Activated CD8-positive, alpha-beta T cell treated with anti-CD3 and anti-CD28 coated beads, Interleukin-2, amount 10 ng/mL, durations not matched to agents 7 days and 5 days (primary cell): ENCODE measurements at regions not wholly inside any gene's neighbourhood (a gene's known extent, or its start where the extent isn't known, plus 50 kb on each side); places are given as distances from the start of the nearest gene placed in this dataset.
"Not testable (repeated sequence)": the region's sequence is repeated elsewhere in the genome, so short reads cannot be mapped to it uniquely, and the experiment has no call there.

ENCODE experiments used
- ATAC-seq: fragments of 150-1000 bp; cut with Tn5 transposase; one replicate; pipeline ENCODE4 v1.10.0; 2021; ENCODE audit warnings: moderate library complexity
- CTCF ChIA-PET: fragments of 350-600 bp; sonication (Branson Sonifier 250); formaldehyde crosslinking; loops from one replicate; lab custom pipeline; 2021; ENCODE audit warnings: antibody characterized with exemption; lab: Charles Lee
- POLR2A ChIA-PET: fragments of 350-600 bp; sonication (Branson Sonifier 250); formaldehyde crosslinking; loops from one replicate; lab custom pipeline; 2021; ENCODE audit warnings: antibody characterized with exemption; lab: Charles Lee
- DNase-seq: peaks from one replicate; pipeline ENCODE4 v3.0.0-alpha.2; 2020
- H3K27ac Mint-ChIP-seq: one replicate; pipeline ENCODE4 v1.8.0; 2021; ENCODE audit warnings: mild to moderate bottlenecking, mixed read lengths
- H3K27me3 Mint-ChIP-seq: one replicate; pipeline ENCODE4 v1.8.0; 2021; ENCODE audit warnings: low read depth, mixed read lengths
- H3K36me3 Mint-ChIP-seq: one replicate; pipeline ENCODE4 v1.8.0; 2021; ENCODE audit warnings: low read depth, mixed read lengths
- H3K4me1 Mint-ChIP-seq: one replicate; pipeline ENCODE4 v1.8.0; 2021; ENCODE audit warnings: low read depth, mixed read lengths
- H3K4me3 Mint-ChIP-seq: one replicate; pipeline ENCODE4 v1.8.0; 2021; ENCODE audit warnings: mild to moderate bottlenecking, mixed read lengths
- H3K9me3 Mint-ChIP-seq: one replicate; pipeline ENCODE4 v1.8.0; 2022; ENCODE audit warnings: mixed read lengths; ENCODE audit not compliant: insufficient read depth

DNA sequence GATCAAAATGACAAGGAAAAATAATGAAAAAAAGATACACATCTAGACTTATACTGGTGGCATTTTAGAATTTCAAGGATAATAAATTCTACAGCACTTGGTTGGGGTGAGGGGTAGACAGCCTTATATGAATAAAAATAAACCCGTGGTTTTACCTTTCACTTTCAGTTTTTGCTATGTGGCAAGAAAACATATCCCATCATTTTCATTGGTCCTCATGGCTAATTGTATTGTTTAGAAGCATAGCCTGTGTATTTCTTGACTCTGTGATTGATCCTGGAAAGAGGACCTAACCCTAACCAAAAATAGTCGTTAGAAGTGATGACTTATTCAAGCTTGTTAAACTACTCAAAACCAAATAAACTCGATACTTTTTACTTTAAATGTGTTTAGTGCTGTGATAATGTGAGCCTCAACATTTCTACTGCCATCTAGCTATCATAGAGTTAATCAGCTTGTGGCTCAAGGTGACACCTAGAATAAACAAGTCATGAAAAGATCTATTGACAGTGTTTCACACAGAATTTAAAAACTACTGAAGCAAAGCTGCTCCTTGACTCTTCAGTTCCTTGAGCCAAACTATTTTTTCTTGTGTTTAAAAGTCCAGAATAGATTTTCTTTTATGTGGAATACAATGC is 153.3 kb upstream of the IZUMO3 start:
- CTCF ChIA-PET = no interaction called here
- Mint-ChIP-seq H3K9me3 (peaks cover 45% of the 10 kb centered on the region), H3K4me3 (no peak overlapping the region), H3K4me1 (no peaks in the 10 kb centered on the region), H3K27ac (no peak overlapping the region), H3K27me3 (no peaks in the 10 kb centered on the region), H3K36me3 (no peaks in the 10 kb centered on the region)
- ATAC-seq (no peak), DNase-seq (no peak)
- POLR2A ChIA-PET = no interaction called here

DNA sequence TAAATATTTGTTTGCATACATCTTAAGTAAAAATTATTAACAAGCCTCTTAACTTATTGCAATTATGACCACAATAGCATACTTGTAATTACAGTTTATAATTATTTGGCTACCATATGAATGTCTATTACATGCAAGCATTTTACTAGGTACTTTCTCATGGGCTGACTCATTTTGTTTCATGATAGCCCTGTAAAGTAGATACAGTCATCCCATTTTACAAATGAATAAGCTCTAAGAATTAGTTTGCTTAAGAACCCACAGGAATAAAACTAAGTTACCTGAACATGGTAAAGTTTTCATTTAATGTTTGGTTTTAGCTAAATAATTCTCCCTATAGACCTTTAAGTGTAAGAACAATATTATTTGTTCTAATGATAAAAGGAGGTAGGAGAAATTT is 126.6 kb upstream of the IZUMO3 start:
- Mint-ChIP-seq H3K36me3 (no peaks in the 10 kb centered on the region), H3K9me3 (peaks cover 18% of the 10 kb centered on the region), H3K27me3 (no peaks in the 10 kb centered on the region), H3K4me1 (no peaks in the 10 kb centered on the region), H3K27ac (no peak overlapping the region), H3K4me3 (no peak overlapping the region)
- no peak for ATAC-seq
- no peak for DNase-seq
- ChIA-PET CTCF (no interaction called here), POLR2A (no interaction called here)

- no peak for ATAC-seq
- Mint-ChIP-seq H3K27me3 (no peaks in the 10 kb centered on the region), H3K36me3 (no peaks in the 10 kb centered on the region), H3K9me3 (peaks cover 36% of the 10 kb centered on the region), H3K4me3 (no peak overlapping the region), H3K4me1 (no peaks in the 10 kb centered on the region), H3K27ac (no peak overlapping the region)
- CTCF ChIA-PET = no interaction called here
- POLR2A ChIA-PET = no interaction called here
- DNase-seq = no peak
Measured at GRCh38 chr9:24657387-24657786, 111.7 kb upstream of the IZUMO3 start.

GRCh38 chr9:24652181-24652580 is 106.5 kb upstream of the IZUMO3 start:
- no peaks in the 10 kb centered on the region for H3K36me3 Mint-ChIP-seq
- H3K9me3 Mint-ChIP-seq = peaks cover 20% of the 10 kb centered on the region
- no peaks in the 10 kb centered on the region for H3K4me1 Mint-ChIP-seq
- DNase-seq (no peak), ATAC-seq (no peak)
- no peak overlapping the region for H3K4me3 Mint-ChIP-seq
- CTCF ChIA-PET = no interaction called here
- POLR2A ChIA-PET = no interaction called here
- H3K27me3 Mint-ChIP-seq = no peaks in the 10 kb centered on the region
- H3K27ac Mint-ChIP-seq = no peak overlapping the region

DNA sequence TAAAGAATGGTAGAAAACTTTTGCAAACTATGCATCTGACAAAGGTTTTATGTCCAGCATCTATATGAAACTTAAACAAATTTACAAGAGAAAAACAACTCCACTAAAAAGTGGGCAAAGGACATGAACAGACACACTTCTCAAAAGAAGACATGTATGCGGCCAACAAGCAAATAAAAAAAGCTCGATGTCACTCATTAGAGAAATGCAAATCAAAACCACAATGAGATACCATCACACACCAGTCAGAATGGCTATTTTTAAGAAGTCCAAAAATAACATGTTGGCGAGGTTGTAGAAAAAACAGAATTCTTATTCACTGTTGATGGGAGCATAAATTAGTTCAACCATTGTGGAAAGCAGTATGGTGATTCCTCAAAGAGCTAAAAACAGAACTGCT is 83.1 kb upstream of the IZUMO3 start:
- H3K4me1 Mint-ChIP-seq, CTCF ChIA-PET, DNase-seq, ATAC-seq, H3K36me3 Mint-ChIP-seq, H3K27ac Mint-ChIP-seq, H3K4me3 Mint-ChIP-seq, H3K27me3 Mint-ChIP-seq, POLR2A ChIA-PET: not testable (repeated sequence)
- peaks cover 42% of the 10 kb centered on the region for H3K9me3 Mint-ChIP-seq

DNA sequence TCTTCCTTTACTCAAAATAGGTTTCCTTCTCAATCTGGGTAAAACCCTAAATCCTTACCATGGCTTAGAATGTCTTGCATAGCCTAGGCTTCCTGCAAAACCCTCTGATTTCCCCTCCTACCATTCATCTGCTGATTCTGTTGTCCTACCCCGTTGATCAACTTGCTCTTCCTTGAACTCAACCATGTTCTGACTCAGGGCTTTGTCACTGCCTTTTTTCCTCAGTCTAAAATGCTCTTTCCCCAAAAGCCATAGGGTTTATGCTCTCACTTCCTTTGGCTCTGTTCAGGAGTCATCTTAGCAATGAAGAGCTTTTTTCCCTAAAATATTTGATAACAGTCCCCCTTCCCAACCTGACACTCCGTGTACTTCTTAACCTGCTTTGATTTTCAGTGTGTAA is 79.4 kb upstream of the IZUMO3 start:
- no peak overlapping the region for H3K4me3 Mint-ChIP-seq

GRCh38 chr9:24624481-24624880 is 78.8 kb upstream of the IZUMO3 start:
- Mint-ChIP-seq H3K36me3 (no peaks in the 10 kb centered on the region), H3K4me1 (no peaks in the 10 kb centered on the region), H3K9me3 (peaks cover 40% of the 10 kb centered on the region), H3K4me3 (no peak overlapping the region), H3K27me3 (no peaks in the 10 kb centered on the region), H3K27ac (no peak overlapping the region)
- ATAC-seq (no peak), DNase-seq (no peak)
- ChIA-PET CTCF (no interaction called here), POLR2A (no interaction called here)

More for the DNA sequence above, 79.4 kb upstream of the IZUMO3 start:
- Mint-ChIP-seq H3K36me3 (no peaks in the 10 kb centered on the region), H3K9me3 (peaks cover 37% of the 10 kb centered on the region), H3K27me3 (no peaks in the 10 kb centered on the region), H3K4me1 (no peaks in the 10 kb centered on the region), H3K27ac (no peak overlapping the region)
- ATAC-seq (no peak), DNase-seq (no peak)
- POLR2A ChIA-PET = no interaction called here
- CTCF ChIA-PET = no interaction called here

- Mint-ChIP-seq H3K27ac (no peak overlapping the region), H3K9me3 (peaks cover 27% of the 10 kb centered on the region), H3K4me1 (no peaks in the 10 kb centered on the region), H3K4me3 (no peak overlapping the region), H3K27me3 (no peaks in the 10 kb centered on the region), H3K36me3 (no peaks in the 10 kb centered on the region)
- ATAC-seq (no peak), DNase-seq (no peak)
- CTCF ChIA-PET = no interaction called here
- POLR2A ChIA-PET = no interaction called here
Measured at GRCh38 chr9:24620741-24621140, 75.0 kb upstream of the IZUMO3 start.

DNA sequence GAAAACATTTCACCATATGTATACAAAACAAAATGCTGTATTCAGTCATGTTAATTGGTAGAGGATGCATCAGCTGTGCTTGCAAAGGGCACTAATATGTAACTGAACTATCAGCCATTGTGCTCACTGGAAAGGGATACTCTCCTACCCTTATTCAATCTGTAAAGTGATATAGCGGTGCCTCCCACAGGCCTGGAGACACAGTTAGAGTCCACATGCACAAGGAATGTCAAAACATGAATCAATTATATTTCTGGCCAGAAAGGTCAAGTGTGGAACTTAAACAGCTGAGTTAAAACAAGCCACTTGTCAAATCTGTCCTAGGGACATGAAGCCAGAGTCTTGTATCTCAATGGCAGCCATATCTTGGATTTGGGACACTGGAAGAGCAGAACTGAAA is 71.2 kb upstream of the IZUMO3 start:
- no peaks in the 10 kb centered on the region for H3K4me1 Mint-ChIP-seq
- CTCF ChIA-PET = no interaction called here
- DNase-seq = no peak

GRCh38 chr9:24614070-24614469 is 68.4 kb upstream of the IZUMO3 start:
- no peaks in the 10 kb centered on the region for H3K27me3 Mint-ChIP-seq
- DNase-seq (no peak), ATAC-seq (no peak)
- ChIA-PET CTCF (no interaction called here), POLR2A (no interaction called here)
- H3K27ac Mint-ChIP-seq = no peak overlapping the region
- H3K9me3 Mint-ChIP-seq = peaks cover 19% of the 10 kb centered on the region
- no peaks in the 10 kb centered on the region for H3K4me1 Mint-ChIP-seq
- no peak overlapping the region for H3K4me3 Mint-ChIP-seq
- no peaks in the 10 kb centered on the region for H3K36me3 Mint-ChIP-seq

More for the DNA sequence above, 71.2 kb upstream of the IZUMO3 start:
- no peak for ATAC-seq
- H3K27me3 Mint-ChIP-seq = no peaks in the 10 kb centered on the region
- H3K9me3 Mint-ChIP-seq = peaks cover 27% of the 10 kb centered on the region
- H3K27ac Mint-ChIP-seq = no peak overlapping the region
- no peak overlapping the region for H3K4me3 Mint-ChIP-seq
- POLR2A ChIA-PET = no interaction called here
- H3K36me3 Mint-ChIP-seq = no peaks in the 10 kb centered on the region

- CTCF ChIA-PET = no interaction called here
- Mint-ChIP-seq H3K27ac (no peak overlapping the region), H3K4me1 (no peaks in the 10 kb centered on the region), H3K4me3 (no peak overlapping the region), H3K36me3 (no peaks in the 10 kb centered on the region), H3K9me3 (peaks cover 20% of the 10 kb centered on the region), H3K27me3 (no peaks in the 10 kb centered on the region)
- ATAC-seq (no peak), DNase-seq (no peak)
- POLR2A ChIA-PET = no interaction called here
Measured at GRCh38 chr9:24608599-24608998, 62.9 kb upstream of the IZUMO3 start.

- no peaks in the 10 kb centered on the region for H3K4me1 Mint-ChIP-seq
- no peak for DNase-seq
- ChIA-PET CTCF (no interaction called here), POLR2A (no interaction called here)
- no peaks in the 10 kb centered on the region for H3K27me3 Mint-ChIP-seq
- no peak overlapping the region for H3K27ac Mint-ChIP-seq
- no peak overlapping the region for H3K4me3 Mint-ChIP-seq
- peaks cover 31% of the 10 kb centered on the region for H3K9me3 Mint-ChIP-seq
- H3K36me3 Mint-ChIP-seq = no peaks in the 10 kb centered on the region
- ATAC-seq = no peak
Measured at GRCh38 chr9:24602693-24603352, 57.1 kb upstream of the IZUMO3 start.
